HG02852 (cell line): ENCODE measurements at regions not wholly inside any gene's neighbourhood (a gene's known extent, or its start where the extent isn't known, plus 50 kb on each side); places are given as distances from the start of the nearest gene placed in this dataset.

ENCODE experiments used
- ATAC-seq: cut with Tn5 transposase; IDR thresholded peaks from one replicate; pipeline ENCODE4 v1.9.1; 2021; ENCODE audit warnings: mild to moderate bottlenecking, moderate library complexity; ENCODE audit not compliant: unreplicated experiment

- ATAC-seq, result no peak
These were observed 163.5 kb downstream of the RNF152 start for GRCh38 chr18:61729322-61729721.

- no peak for ATAC-seq
These were observed 165.3 kb downstream of the RNF152 start for GRCh38 chr18:61727241-61728193.

- ATAC-seq, result no peak
These were observed 168.3 kb downstream of the RNF152 start for GRCh38 chr18:61724532-61724931.

- ATAC-seq, result no peak
These were observed 170.6 kb downstream of the RNF152 start for GRCh38 chr18:61722247-61722646.

GRCh38 chr18:61720496-61720895 is 172.3 kb downstream of the RNF152 start:
- ATAC-seq, result no peak

- no peak for ATAC-seq
These were observed 173.1 kb downstream of the RNF152 start for GRCh38 chr18:61719671-61720070.

GRCh38 chr18:61718944-61719343 is 173.9 kb downstream of the RNF152 start:
- no peak for ATAC-seq

- no peak for ATAC-seq
These were observed 178.4 kb downstream of the RNF152 start for GRCh38 chr18:61714421-61714820.

- no peak for ATAC-seq
These were observed 179.3 kb downstream of the RNF152 start for GRCh38 chr18:61713502-61713901.

- no peak for ATAC-seq
These were observed 182.7 kb downstream of the RNF152 start for GRCh38 chr18:61710082-61710620.

- ATAC-seq, result no peak
These were observed 186.4 kb downstream of the RNF152 start for GRCh38 chr18:61706276-61706915.

- ATAC-seq, result no peak
These were observed 189.3 kb downstream of the RNF152 start for GRCh38 chr18:61703508-61703907.

- ATAC-seq, result no peak
These were observed 190.8 kb downstream of the RNF152 start for GRCh38 chr18:61702007-61702406.

GRCh38 chr18:61699397-61700110 is 193.3 kb downstream of the RNF152 start:
- ATAC-seq, result no peak

GRCh38 chr18:61697306-61697909 is 195.4 kb downstream of the RNF152 start:
- no peak for ATAC-seq

- no peak for ATAC-seq
These were observed 198.6 kb downstream of the RNF152 start for GRCh38 chr18:61694236-61694635.

GRCh38 chr18:61690418-61691138 is 202.2 kb downstream of the RNF152 start:
- ATAC-seq, result no peak

GRCh38 chr18:61687317-61687716 is 205.5 kb downstream of the RNF152 start:
- no peak for ATAC-seq

GRCh38 chr18:61683856-61684255 is 209.0 kb downstream of the RNF152 start:
- ATAC-seq, result no peak

GRCh38 chr18:61681065-61681464 is 211.7 kb downstream of the RNF152 start:
- no peak for ATAC-seq
